Omental fat pad (tissue), 3 donors: ENCODE measurements at regions not wholly inside any gene's neighbourhood (a gene's known extent, or its start where the extent isn't known, plus 50 kb on each side); places are given as distances from the start of the nearest gene placed in this dataset.

Experiments
- ATAC-seq: fragments of 150-250 bp; one replicate; pipeline ENCODE4 v1.9.1; 2016; ENCODE audit warnings: mild to moderate bottlenecking, moderate library complexity; ENCODE audit not compliant: low FRiP score
- DNase-seq: peaks from one replicate; pipeline ENCODE4 v3.0.0-alpha.2; 2019; ENCODE audit warnings: low spot score
- CTCF ChIP-seq, 3 donors: fragments of 450-650 bp; IDR thresholded peaks; one replicate each; pipeline ENCODE4 v1.5.1; 2016 to 2017; ENCODE audit warnings: antibody characterized with exemption in 3 of 3, mild to moderate bottlenecking in 3 of 3, moderate library complexity in 2 of 3

GRCh38 chr12:94094700-94095099 lies 53.7 kb upstream of the PLXNC1 start:
- ATAC-seq (no peak), DNase-seq (no peak)
- TF ChIP-seq CTCF (IDR thresholded peaks at IDR 0.05) = no peak

DNA sequence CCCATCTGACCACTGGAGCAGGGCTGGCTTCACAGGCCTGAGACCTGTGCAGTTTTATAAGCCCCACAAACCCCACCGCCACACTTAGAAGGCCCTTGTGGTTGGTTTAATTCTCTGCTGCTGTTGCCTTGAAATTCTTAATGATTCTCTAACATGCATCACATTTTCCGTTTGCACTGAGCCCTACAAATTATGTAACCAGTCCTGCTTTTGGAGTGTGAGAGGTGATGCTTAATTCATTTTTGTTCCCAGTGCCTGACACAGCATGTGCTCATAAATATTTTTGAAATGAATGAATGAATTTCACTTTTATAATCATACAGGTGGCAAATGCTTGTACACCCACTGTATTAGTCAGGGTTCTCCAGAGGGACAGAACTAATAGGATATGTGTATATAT lies 52.8 kb upstream of the PLXNC1 start:
- no peak for TF ChIP-seq CTCF (IDR thresholded peaks at IDR 0.05)
- DNase-seq (no peak), ATAC-seq (no peak)

GRCh38 chr12:94098466-94098865 lies 49.9 kb upstream of the PLXNC1 start:
- DNase-seq (no peak), ATAC-seq (no peak)
- no peak for TF ChIP-seq CTCF (IDR thresholded peaks at IDR 0.05)
